ENCODE measurements at regions not wholly inside any gene's neighbourhood (a gene's known extent, or its start where the extent isn't known, plus 50 kb on each side); places are given as distances from the start of the nearest gene placed in this dataset.

- Histone ChIP-seq H3K4me3 (no peak overlapping the region), H3K27ac (no peak overlapping the region)
- no peak for TF ChIP-seq CTCF (IDR thresholded peaks at IDR 0.05)
- DNase-seq (ENCODE audit: low spot score): no peak
Measured at GRCh38 chr17:68169840-68170239, 78.0 kb upstream of the AMZ2 start.

- no peak for DNase-seq (ENCODE audit: low spot score)
- TF ChIP-seq CTCF (IDR thresholded peaks at IDR 0.05): no peak
- Histone ChIP-seq H3K27ac (no peak overlapping the region), H3K4me3 (no peak overlapping the region)
Measured at GRCh38 chr17:68170246-68170645, 77.6 kb upstream of the AMZ2 start.

DNA sequence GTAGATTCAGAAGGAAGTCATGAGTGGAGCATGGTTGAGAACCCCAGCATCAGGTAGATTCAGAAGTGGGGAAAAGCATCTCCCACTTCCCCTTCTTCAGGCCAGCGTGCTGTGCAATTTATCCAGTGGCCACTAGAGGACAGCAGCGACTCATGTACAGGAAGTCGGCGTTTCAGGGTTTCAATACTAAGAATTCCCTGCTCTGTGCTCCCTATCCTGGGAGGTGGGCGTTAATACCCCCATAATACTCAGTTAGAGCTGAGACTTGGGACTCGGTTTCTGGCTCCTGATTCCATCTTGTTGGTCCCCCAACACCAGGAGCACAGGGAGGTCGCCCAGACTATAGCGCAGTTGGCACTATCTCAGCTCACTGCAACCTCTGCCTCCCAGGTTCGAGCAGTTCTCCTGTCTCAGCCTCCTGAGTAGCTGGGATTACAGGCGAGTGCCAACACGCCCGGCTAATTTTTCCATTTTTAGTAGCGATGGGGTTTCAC lies 75.3 kb upstream of the AMZ2 start:
- peak overlapping the region; percentile 47 for H3K4me3 ChIP-seq
- no peak overlapping the region for H3K27ac ChIP-seq

DNA sequence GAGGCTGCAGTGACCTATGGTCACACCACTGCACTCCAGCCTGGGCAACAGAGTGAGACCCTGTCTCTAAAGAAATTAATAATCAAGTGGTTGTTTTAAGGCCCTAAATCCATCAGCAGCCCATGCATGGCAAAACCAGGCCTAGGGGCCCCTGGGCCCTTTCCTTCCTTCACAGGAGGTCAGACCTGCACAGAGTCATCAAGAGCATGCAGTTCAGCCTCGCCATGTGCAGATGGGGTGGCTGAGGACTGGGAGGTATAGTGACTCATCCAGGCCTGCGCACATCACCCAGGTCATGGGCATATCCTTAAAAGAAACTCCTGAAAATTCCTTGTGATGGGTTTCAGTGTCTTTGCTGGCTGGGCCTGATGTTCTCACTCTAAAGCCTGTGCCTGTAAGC lies 72.4 kb upstream of the AMZ2 start:
- H3K27ac ChIP-seq: no peak overlapping the region
- no peak for TF ChIP-seq CTCF (IDR thresholded peaks at IDR 0.05)
- DNase-seq (ENCODE audit: low spot score): no peak

More for the DNA sequence above, 75.3 kb upstream of the AMZ2 start:
- peak; percentile 99 for TF ChIP-seq CTCF (IDR thresholded peaks at IDR 0.05)
- no peak for DNase-seq (ENCODE audit: low spot score)

GRCh38 chr17:68175905-68176304 lies 71.9 kb upstream of the AMZ2 start:
- H3K27ac ChIP-seq: no peak overlapping the region
- TF ChIP-seq CTCF (IDR thresholded peaks at IDR 0.05): no peak
- H3K4me3 ChIP-seq: no peak overlapping the region
- no peak for DNase-seq (ENCODE audit: low spot score)

More for the DNA sequence above, 72.4 kb upstream of the AMZ2 start:
- H3K4me3 ChIP-seq: no peak overlapping the region

DNA sequence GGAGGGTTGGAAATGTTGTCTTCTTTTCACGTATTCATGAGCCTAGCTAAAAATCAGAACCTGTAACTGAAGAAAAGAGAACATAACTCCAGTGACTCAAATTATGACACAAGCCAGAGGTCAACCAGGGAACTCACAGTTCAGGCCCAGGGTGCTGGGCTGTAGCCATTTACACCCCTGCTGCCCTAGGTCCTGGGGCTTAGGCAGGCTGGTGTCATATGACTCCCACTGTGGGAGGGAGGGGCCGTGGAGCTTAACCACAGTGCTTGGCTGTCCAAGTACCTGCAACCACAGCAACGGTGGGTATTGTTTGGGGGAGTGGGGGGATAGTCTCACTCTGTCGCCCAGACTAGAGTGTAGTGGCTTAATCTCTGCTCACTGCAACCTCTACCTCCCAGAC lies 71.1 kb upstream of the AMZ2 start:
- Histone ChIP-seq H3K4me3 (no peak overlapping the region), H3K27ac (no peak overlapping the region)
- DNase-seq (ENCODE audit: low spot score): no peak
- no peak for TF ChIP-seq CTCF (IDR thresholded peaks at IDR 0.05)

DNA sequence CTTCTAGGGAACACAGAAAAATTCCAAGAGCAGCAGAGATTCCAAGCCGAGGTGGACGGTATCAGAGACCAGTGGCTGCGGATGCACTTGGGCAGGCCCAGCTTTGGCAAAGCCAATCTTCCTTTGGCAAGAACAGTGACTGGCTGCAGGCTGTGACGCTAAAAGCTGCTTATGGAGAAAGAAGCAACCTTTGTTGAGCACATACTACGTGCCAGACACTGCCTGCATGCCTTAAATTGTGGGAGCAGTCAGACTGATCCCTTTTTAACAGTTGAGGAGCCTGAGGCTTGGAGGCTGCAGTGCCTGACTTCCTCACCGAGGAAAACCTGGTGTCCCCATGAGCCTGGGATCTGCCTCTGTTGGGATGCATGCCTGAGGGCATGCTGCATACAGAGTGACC lies 69.0 kb upstream of the AMZ2 start:
- H3K4me3 ChIP-seq: no peak overlapping the region
- TF ChIP-seq CTCF (IDR thresholded peaks at IDR 0.05): no peak
- no peak for DNase-seq (ENCODE audit: low spot score)
- H3K27ac ChIP-seq: no peak overlapping the region
